HL-60 (cell line): ENCODE measurements at regions not wholly inside any gene's neighbourhood (a gene's known extent, or its start where the extent isn't known, plus 50 kb on each side); places are given as distances from the start of the nearest gene placed in this dataset.

Source experiments
- DNase-seq, 2 experiments: peaks; one replicate each; pipeline ENCODE4 v3.0.0-alpha.2; 2010 to 2020; ENCODE audit warnings: low read depth in 1 of 2, low spot score in 1 of 2
- H3K27ac ChIP-seq: fragments of 250-450 bp; sonication (Bioruptor Pico); replicated peaks from 2 replicates; pipeline ENCODE4 v1.5.1; 2020; ENCODE audit warnings: mild to moderate bottlenecking, moderate library complexity
- H3K27me3 ChIP-seq: fragments of 250-450 bp; sonication (Bioruptor Pico); 2 replicates; pipeline ENCODE4 v1.5.1; 2021; ENCODE audit warnings: mild to moderate bottlenecking, moderate library complexity; ENCODE audit not compliant: insufficient read depth, poor library complexity, severe bottlenecking
- H3K4me3 ChIP-seq: replicated peaks from 2 replicates; pipeline ENCODE4 v1.5.1; 2011; ENCODE audit warnings: mild to moderate bottlenecking, control low read depth, low read length; ENCODE audit not compliant: insufficient read depth
- CTCF ChIP-seq: IDR thresholded peaks from one replicate; pipeline ENCODE4 v1.5.1; 2011; ENCODE audit warnings: low read length, control low read depth, inconsistent platforms; ENCODE audit not compliant: insufficient read depth
- GABPA ChIP-seq: IDR thresholded peaks from 2 replicates; pipeline ENCODE4 v1.6.1; 2012; ENCODE audit warnings: low read depth
- POLR2AphosphoS5 ChIP-seq: IDR thresholded peaks from 2 replicates; pipeline ENCODE4 v1.6.1; 2012; ENCODE audit warnings: low read depth
- REST ChIP-seq: IDR thresholded peaks from 2 replicates; pipeline ENCODE4 v1.6.1; 2012; ENCODE audit warnings: low read depth; ENCODE audit not compliant: insufficient replicate concordance
- SPI1 ChIP-seq: IDR thresholded peaks from 2 replicates; pipeline ENCODE4 v1.6.1; 2012; ENCODE audit warnings: low read depth, mild to moderate bottlenecking, borderline replicate concordance

- no peak for DNase-seq
- no peak overlapping the region for H3K4me3 ChIP-seq
These were observed 158.0 kb downstream of the TM9SF2 start for GRCh38 chr13:99659226-99659625.

GRCh38 chr13:99658261-99658991 is 157.2 kb downstream of the TM9SF2 start:
- Histone ChIP-seq H3K27me3 (no peaks in the 10 kb centered on the region), H3K4me3 (no peak overlapping the region), H3K27ac (no peak overlapping the region)
- TF ChIP-seq GABPA = no peak
- peak in 1 of 2 experiments; percentile 25 for DNase-seq

More at GRCh38 chr13:99659226-99659625, 158.0 kb downstream of the TM9SF2 start:
- TF ChIP-seq REST (no peak), POLR2AphosphoS5 (no peak), SPI1 (no peak), GABPA (no peak), CTCF (no peak)
- H3K27ac ChIP-seq = no peak overlapping the region
- no peaks in the 10 kb centered on the region for H3K27me3 ChIP-seq

DNA sequence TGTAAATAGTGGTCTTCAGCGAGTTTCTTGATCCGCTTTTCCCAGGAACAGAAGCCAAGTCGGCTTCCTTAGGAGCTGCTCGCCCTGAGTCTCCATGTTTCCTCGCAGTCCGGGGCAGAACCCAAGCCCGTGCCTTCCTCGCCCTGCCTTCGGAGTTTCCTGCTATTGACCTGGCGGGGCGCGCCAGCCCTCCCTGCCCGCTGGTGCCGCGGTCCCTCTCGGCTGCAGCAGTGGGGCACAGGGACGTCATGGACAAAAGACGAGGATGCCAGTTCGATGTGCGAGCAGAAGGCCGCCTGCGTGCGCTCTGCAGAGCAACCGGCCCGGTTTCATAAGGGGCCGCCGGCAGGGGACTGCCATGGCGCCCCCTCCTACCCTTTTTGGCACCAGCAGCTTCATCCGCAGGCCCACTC is 156.6 kb downstream of the TM9SF2 start:
- Histone ChIP-seq H3K4me3 (no peak overlapping the region), H3K27ac (no peak overlapping the region), H3K27me3 (no peaks in the 10 kb centered on the region)
- TF ChIP-seq REST (no peak), POLR2AphosphoS5 (no peak), CTCF (no peak), SPI1 (no peak), GABPA (no peak)
- DNase-seq = no peak

GRCh38 chr13:99656844-99657381 is 155.6 kb downstream of the TM9SF2 start:
- no peak for DNase-seq
- H3K27me3 ChIP-seq = no peaks in the 10 kb centered on the region
- TF ChIP-seq POLR2AphosphoS5 (no peak), CTCF (no peak), SPI1 (no peak), GABPA (no peak), REST (no peak)
- H3K27ac ChIP-seq = no peak overlapping the region
- no peak overlapping the region for H3K4me3 ChIP-seq
